GM21423 (cell line): ENCODE measurements at regions not wholly inside any gene's neighbourhood (a gene's known extent, or its start where the extent isn't known, plus 50 kb on each side); places are given as distances from the start of the nearest gene placed in this dataset.

ENCODE experiments used
- ATAC-seq: cut with Tn5 transposase; IDR thresholded peaks from one replicate; pipeline ENCODE4 v1.9.1; 2021; ENCODE audit warnings: mild to moderate bottlenecking, moderate library complexity; ENCODE audit not compliant: unreplicated experiment

DNA sequence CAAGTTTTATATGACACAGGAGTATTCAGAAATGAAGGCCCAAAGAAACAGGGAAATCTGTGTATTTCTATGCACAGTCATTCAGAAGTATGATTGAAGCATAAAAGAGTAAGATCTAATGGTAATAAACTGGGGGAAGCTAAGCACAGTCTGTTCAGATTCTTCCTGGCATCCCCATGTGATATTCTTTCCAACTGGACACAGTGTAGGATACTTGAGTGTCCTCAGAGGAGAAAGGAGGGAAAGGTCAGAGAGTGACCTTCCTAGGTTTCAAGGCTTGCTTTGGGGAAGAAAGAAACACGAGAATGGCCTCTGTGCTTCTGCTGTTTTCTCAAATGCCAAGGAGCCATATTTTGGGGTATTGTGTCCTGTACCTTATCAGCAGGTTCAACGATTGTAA is 1798.4 kb upstream of the WWC1 start:
- ATAC-seq: no peak

- no peak for ATAC-seq
These were observed 1797.8 kb upstream of the WWC1 start for GRCh38 chr5:166493612-166494011.

DNA sequence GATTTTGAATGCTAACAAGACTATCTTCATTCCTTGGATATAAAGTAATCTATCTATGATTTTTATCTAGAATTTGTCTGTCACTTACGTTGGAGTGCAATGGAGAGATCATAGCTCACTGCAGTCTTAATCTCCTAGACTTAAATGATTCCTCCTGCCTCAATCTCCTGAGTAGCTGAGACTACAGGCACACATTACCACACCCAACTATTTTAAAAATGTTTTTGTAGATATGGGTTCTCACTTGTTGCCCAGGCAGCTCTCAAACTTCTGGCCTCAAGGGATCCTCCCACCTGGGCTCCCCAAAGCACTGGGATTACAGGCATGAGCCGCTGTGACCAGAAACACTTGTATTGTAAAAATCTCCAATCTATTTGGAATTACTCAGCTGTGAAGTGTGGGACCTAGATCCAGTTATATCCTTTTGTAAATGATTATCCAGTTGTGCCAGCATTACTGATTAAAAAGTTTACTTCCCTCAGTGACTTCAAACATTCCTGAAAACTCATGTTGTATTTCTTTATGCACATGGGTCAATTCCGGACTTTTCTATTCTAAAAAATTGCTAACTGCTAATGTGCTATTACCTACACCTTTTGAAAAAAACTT is 1793.8 kb upstream of the WWC1 start:
- no peak for ATAC-seq

DNA sequence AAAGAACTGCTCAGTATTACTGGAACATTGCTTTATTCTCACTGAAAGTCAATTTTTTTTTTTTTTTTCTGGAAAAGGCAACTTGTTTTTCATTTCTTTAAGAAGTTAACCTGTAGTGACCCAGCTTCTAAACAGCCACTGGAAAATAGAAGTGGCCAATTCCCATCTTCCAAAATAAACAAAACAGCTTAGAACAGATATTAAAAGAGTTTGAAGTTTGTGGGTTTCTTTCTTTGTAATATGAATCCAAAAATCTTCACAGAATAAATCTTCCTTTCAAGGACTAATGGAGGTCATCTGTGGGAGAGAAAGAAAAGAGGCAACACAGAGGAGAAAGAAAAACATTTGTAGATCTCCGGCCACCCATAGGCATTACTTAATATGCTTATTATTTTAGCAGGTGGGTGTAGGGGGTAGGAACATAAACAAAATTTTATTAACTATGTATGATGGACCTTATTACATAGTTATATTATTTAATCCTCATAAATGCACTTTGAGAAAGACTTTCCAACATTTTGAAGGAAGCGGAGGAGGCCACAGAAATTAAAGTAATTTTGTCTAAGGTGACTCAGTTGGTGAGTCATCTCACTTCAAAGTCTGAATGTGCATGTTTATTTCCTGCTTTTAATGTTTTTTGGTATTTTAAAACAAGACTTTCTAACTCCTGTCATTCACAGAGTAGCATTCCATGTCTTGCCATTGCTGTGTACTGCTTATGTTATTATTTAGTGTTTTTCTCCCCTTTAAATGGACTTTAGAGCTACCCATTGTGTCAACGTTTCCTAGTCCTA is 1791.8 kb upstream of the WWC1 start:
- ATAC-seq: no peak

DNA sequence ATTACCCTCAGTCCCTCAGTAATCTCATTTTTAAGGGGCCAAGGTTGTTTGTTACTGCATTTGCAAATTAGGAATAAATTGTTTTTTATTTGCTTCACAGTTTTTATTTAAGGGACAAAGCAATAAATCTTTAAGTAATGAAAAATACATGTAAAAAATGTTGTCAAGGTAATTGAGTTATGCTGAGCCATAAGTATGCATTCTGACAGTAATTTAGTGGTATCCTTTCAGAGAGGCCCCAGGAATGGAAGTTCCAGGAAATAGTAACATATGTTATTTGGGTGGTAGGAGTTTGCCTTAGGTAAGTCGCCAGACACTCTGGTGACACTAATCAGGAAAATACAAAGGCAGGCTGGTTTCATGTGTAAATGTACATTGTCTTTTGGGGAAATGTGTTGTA is 1787.9 kb upstream of the WWC1 start:
- ATAC-seq: no peak

GRCh38 chr5:166505067-166505466 is 1786.4 kb upstream of the WWC1 start:
- ATAC-seq: no peak

- ATAC-seq: no peak
These were observed 1785.9 kb upstream of the WWC1 start for GRCh38 chr5:166505544-166505943.

DNA sequence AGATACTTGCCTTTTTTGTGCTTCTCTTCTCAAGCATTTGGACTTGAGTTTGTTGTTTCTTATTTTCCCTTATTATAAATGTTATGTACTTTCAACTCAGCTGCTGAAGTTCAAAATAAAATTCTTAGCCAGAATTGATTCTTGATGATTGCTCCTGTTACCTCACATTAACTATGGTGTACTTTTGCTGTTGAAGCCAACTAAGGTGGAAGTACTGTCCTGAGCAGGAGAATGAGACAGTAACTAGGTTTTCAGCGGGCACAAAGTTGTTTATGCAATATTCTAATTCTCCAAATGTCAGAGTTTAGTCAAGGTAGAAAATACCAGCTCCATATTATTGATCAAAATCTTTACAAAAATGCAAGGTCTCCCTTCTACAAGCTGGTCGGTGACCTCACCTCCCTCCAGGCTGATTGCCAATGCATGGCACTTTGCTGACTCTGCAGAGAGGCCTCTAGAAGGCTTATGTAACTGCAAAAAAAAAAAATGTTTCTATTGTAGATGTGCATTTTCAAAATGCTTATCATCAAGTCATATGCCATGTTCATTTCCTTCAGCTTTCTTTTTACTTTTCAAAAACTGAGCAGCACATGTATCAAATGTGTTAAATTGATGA is 1783.5 kb upstream of the WWC1 start:
- no peak for ATAC-seq

DNA sequence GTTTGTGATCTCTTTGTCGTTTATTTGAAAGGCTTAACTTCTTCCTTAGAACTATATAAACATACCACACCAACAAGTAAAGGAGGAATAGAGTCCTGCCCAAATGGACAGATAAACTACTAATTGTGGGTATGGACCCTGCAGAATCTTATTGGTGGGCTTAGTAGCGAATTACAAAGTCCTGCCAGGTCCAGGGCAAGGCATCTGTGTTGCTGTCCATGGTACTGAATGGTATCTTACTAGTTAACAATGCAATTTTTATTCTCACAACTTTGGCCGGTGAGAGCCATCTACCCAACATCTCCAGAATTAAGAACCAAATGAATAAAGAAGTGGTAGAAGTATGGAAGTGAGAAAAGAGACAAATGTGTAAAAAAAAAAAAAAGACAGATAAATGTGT is 1782.4 kb upstream of the WWC1 start:
- ATAC-seq: no peak

- no peak for ATAC-seq
These were observed 1773.5 kb upstream of the WWC1 start for GRCh38 chr5:166517976-166518375.

GRCh38 chr5:166523206-166523605 is 1768.2 kb upstream of the WWC1 start:
- ATAC-seq: no peak

- ATAC-seq: no peak
These were observed 1762.2 kb upstream of the WWC1 start for GRCh38 chr5:166529200-166529599.

DNA sequence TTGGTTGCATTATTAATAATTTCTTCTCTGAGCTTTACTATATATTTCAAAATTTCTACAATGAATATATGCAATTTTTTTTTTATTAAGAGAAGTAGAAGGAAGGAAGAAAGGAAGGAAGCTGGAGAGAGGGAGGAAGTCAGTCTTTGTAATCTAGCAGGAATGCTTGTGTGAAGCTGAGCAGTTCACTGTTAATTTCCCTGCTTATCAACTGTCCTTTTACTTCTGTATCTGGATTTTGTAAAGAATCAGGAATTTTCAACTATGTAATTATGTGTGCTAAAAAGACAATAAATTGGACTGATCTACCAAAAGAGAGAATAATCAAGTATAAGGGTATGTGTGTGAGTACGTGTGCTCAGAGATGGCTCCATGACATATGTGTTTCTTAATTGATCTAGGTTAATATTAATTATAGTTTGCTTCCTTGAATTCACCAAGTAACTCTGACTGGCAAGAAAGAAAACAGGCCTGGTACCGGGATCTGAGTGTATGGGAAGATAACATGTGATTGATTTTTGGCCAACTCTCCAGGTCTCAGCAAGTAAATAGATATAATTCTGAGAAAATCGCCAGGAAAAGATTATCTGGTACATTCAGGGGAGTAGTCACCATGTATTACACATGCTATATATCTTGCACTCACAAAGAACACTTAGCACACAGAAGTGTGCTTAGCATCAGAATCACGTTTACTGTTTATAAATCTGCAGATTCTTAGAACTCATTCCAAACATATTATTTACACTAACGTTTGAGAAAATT is 1758.8 kb upstream of the WWC1 start:
- no peak for ATAC-seq

DNA sequence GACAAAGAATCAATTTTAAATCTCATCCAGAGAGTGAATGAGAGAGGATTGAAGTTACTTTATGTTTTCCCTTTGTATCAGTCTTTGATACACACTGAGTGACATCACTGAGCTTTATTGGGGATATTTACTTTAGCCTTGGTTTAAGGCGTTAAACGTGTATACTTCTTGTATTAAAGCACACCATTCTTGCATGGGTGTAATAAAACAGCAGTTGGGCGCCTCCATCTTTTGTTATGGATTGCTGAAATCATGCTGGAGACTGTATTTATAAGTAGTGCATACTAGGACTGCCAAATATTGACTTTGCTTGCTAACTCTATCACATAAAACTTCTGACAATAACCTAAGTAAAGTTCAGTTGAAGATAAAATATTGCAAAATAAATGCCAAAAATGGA is 1755.8 kb upstream of the WWC1 start:
- no peak for ATAC-seq

- ATAC-seq: no peak
These were observed 1751.3 kb upstream of the WWC1 start for GRCh38 chr5:166540156-166540555.

GRCh38 chr5:166551384-166551783 is 1740.1 kb upstream of the WWC1 start:
- ATAC-seq: no peak

- ATAC-seq: no peak
These were observed 1737.7 kb upstream of the WWC1 start for GRCh38 chr5:166553778-166554177.

GRCh38 chr5:166561759-166562158 is 1729.7 kb upstream of the WWC1 start:
- ATAC-seq: no peak

- ATAC-seq: no peak
These were observed 1729.2 kb upstream of the WWC1 start for GRCh38 chr5:166562246-166562645.

DNA sequence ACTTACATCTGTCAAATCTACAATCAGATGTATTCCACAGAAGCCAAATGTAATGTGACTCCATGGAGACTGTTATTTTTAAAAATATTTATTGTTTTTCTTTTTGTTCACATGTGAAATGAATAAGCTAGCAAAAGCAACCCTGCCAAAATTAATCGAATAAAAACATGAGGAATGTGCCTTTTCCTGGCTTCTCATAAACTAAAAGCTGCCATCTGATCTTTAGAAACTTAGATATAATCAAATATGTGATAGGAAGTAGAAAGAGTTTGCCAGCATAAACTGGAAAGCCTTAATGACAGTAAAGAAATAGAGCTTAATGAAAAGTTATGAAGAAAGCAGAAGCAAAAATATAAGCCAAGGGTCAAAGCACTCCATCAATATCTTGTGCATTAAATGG is 1724.7 kb upstream of the WWC1 start:
- ATAC-seq: no peak

DNA sequence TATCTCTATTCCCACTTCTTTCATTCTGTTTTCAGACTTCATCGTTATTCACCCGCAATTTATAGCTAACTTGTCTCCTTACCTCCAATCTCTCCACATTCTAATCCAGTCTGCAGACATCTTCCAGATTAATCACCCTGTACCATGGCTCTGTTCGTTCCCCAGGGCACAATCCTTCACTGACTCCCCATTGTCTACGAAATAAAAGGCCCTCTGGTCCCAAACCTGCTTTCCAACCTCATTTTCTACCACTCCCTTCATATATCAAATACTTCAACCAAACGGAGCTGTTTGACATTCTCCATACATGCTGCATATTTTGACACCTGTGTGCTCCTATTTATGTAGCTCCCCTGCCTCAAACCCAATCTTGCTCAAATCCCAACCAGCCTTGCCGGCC is 1720.6 kb upstream of the WWC1 start:
- ATAC-seq: no peak

GRCh38 chr5:166571668-166572067 is 1719.8 kb upstream of the WWC1 start:
- ATAC-seq: no peak
